ENCODE measurements at regions not wholly inside any gene's neighbourhood (a gene's known extent, or its start where the extent isn't known, plus 50 kb on each side); places are given as distances from the start of the nearest gene placed in this dataset.

- TF ChIP-seq CTCF (IDR thresholded peaks at IDR 0.05) (no peak), POLR2A (IDR thresholded peaks at IDR 0.05) (no peak)
These were observed 118.3 kb upstream of the RCN1 start for GRCh38 chr11:31972623-31973022.
